GM18868 (cell line): ENCODE measurements at regions not wholly inside any gene's neighbourhood (a gene's known extent, or its start where the extent isn't known, plus 50 kb on each side); places are given as distances from the start of the nearest gene placed in this dataset.

Source experiments
- ATAC-seq: cut with Tn5 transposase; IDR thresholded peaks from one replicate; pipeline ENCODE4 v1.9.1; 2021; ENCODE audit warnings: mild to moderate bottlenecking, moderate library complexity; ENCODE audit not compliant: unreplicated experiment

DNA sequence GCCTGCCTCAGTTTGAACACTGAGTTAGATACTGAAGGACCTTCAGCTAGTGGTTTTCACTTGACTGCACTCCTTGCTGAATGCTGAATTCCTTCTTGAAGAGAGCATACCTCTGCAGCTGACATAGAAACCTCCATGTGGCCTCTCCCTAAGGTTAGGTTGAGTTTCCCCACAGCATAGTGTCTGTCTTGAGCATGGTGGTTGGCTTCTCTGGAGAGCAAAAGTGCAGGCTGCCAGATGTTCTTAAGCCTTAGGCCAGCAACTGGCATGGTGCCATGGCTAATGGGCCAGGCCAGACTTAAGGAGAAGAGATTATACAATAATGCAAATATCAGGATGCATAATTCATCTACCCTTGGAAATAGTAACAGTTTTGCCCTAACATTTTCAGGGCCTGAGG, 545.6 kb upstream of the ZNF385D start:
- ATAC-seq: no peak

DNA sequence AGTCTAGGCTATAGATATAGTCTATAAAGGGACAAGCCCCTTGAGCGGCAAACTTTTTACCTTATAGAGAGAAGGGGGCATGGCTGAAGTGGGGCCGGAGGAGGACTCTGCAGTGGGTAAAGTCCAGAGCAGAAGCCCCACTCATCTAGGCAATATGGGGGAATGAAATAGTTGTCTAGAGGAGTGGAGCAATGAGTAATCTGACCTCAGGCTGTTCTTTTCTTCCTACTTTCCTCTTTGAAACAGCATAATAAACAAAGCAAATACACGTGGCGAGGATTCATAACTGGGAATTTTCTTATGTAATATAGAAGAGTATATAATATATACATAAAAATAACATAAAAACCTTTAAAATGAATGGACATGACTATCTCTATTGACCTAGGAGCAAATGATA, 546.4 kb upstream of the ZNF385D start:
- ATAC-seq: no peak

DNA sequence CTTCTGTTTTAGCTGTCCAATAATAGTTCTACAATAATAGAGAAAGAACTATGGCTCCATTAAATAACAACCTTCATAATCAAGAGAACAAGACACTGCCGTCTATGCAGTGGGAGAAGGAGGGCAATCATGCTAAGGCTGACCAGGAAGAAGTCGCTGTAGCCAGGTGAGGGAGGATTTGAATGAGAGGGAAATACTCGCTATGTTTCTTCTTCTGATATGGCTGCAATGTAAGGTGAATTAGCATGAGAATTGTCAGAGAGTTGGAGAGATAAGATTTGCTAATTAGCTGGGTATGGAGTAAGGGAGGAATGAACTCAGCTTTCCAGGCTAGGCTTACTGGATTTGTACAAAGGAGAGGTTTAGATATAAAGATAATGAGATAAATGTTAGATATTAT, 555.4 kb upstream of the ZNF385D start:
- ATAC-seq: no peak

DNA sequence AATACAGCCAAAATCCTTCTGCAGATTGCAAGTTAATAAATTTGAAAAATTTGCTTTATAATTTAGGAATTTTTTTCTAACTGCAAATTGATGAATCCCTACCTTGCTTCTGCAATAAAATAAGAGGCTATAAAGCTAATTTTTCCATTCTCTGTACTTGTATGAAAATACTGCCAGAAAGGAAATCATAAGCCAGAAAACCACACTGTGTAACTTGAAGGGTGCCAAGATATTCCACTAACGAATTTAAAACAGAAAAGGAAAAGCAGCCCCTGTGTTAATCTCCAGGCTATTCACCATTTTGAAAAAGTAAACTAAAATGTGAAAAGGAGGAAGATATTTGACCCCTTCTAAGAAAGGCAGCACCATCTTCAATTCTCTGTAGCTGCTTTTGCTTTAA, 557.9 kb upstream of the ZNF385D start:
- ATAC-seq: no peak

DNA sequence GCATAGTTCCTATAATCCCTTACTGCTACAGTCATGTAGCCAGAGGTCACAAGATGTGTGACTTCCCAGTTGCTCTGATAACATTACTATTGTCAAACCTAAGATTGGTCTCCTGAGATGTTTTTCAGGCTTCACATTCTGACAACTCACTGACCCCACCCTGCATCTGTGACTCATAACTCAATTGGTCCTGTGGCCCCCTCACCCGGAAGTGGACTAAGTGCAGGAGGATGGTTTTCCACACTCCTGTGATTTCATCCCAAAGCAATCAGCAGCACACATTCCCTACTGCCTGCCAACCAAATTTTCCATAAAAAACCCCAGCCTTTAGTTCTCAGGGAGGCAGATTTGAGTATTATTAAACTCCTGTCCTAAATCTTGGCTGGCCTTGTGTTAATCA, 564.9 kb upstream of the ZNF385D start:
- ATAC-seq: no peak

DNA sequence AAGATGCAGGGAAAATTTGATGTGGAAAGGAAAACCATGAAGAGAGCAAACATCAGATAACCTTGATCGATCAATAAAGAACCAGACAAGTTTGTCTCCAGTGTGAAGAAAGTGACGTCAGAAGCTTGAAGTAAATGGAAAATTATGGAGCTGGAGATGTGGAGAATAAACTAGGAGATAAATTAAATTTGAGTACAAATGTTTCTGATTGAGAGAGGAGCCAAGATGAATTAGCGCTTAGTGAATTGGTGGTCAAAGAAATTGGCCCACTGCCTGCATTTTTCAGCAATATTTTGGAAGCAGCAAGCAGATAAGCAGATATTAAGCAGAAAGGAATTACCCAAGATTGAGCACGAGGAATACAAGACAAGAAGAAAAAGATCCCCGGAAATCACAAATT, 567.3 kb upstream of the ZNF385D start:
- ATAC-seq: no peak

DNA sequence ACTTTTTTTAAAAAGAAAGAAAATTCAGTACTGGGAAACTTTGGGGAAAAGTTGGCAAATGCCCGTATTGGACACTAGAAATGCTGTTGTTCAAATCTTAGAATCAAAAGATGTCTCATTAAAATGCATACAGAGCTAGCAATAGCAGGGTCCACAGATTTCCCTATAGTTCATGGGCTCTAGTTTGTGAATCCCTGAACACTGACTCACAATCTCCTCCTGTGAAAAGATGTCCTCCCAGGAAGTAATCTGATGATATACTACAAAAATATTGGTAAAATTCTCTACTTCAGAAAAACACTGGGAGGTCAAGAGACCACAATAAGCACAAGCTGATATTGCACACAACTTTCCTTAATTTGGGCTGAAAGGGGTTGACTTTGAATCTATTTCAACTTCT, 568.4 kb upstream of the ZNF385D start:
- no peak for ATAC-seq

DNA sequence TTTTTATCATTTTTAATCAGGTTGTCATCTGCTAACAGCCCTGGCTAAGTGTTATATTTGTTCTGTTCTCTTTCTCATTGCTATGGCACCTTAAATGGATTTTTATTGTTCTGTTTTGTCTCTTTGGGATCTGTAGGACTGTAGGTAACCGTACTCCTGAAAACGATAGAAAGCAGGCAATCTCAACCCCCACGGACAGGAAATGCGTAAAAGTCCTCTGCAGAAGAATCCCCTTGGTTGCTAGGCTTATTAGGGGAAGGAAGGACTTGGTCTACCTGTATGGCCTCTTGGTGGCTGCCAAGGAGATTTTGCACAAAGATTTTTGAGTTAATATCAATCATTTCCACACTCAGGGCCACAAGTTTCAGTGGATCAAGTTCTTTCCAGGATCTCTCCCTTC, 571.9 kb upstream of the ZNF385D start:
- no peak for ATAC-seq

DNA sequence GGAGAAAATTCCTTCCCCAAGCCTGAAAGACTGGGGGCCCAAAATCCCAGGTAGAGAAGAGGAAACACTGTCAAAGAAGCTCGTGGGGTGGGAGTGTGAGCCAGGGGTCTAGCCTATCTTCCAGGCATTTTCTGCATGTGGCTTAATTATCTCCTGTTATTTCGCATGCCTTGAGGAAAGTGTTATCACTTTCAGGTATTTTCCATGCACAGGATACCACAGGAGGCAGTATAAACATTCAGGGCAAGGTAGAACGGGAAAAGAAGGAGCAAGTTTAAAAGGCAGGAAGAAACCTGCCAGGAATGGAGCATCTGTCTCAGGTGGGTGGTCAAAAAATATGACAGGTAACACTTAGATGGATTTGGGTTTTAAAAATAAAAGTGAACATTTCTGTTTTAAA, 575.3 kb upstream of the ZNF385D start:
- ATAC-seq: no peak

DNA sequence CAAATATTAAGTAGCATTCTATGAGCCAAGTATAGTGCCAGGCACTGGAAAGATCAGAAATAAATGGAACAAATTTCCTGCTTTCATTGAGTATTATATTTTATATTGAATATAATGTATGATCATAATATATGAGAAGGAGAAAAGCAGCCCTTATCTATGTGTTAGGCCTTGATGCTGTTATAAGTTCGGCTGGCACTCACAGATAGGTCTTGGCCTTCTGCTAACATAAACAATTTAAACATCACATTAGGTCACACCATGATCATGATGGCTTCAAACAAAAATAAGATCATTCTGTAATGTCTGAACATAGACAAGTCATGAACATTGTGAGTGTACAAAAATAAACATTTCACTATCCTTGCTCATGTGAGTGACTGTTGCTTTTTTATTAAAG, 584.0 kb upstream of the ZNF385D start:
- ATAC-seq: no peak

DNA sequence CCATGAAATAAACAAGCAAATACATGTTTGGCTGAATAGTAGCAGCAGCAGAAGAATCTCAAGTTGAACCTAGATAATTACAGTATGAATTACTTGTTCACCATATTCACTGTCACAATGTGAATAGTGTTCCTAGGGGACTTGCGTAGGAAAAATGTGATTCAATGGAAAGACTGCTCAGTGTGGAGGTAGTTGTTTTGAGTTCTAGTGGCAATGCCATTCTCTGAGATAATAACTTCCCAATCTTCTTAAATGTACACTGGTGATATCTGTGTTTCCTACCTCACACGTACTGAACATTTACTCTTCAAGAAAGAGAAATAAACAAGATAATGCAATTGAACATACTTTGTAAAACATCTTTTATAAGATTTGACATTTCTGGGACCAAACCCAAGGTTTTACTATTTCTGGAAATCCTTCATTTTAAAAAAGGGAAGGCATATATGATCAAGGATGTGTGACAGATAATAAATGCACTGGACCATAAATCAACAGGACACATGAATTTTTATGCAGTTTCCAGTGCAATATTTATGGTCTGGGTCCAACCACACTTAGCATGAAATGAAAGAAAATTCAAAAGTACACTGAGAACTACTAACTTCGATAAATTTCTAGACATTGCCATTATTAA, 598.3 kb upstream of the ZNF385D start:
- no peak for ATAC-seq

DNA sequence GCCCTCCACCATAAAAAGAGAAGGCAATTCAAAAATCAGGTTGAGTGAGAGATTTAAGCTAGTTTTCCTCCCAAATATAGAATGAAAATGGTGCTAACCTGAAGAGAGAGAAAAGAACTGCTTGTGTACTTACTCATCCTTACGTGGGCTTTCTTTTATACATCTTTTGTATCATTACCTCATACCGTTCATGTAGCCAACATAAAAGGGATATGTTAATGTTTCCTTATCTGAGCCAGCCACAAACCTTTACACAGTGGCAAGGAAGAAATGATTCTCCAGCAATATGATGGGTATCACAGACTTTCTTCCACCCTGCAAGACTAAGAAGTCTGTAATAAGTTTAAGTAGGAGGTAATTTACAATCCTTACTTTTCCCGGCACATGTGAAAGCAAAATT, 600.8 kb upstream of the ZNF385D start:
- no peak for ATAC-seq

DNA sequence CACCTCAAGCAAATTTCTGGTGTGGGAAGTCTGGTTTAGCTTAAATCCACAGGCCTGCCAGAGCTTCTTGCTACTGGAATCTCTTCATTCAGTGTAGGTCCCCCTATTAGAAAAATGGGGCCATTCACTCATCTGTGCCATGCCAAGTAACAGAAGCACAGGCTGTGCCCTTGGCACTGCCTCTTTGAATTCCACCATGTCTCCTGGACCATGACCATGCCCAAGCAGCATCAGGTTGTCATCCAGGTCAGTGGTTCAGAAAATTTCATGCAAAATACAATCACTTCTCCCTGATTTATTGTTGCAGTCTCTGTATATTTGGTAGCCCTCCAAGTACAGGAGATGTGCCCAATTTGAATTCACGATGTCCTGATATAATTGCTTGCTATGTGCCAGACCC, 602.1 kb upstream of the ZNF385D start:
- ATAC-seq: no peak

DNA sequence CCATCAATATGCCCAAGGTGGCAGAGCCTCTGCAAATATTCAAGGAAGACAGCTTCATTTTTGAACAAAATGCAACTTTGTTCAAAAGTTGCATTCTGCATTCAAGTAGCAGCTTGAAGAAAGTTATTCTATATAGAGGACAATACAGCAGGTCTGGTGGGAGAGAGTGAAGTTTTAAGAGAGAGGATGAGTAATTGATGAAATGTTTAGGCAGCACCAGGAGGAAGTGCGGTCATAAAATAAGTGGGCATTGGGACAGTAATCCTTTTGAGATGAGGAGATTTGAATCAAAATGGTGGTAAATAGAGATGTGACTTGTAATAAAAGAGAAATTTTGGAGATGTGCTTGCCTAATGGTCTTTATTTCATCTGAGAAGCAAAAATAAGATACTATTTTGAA, 607.3 kb upstream of the ZNF385D start:
- no peak for ATAC-seq

DNA sequence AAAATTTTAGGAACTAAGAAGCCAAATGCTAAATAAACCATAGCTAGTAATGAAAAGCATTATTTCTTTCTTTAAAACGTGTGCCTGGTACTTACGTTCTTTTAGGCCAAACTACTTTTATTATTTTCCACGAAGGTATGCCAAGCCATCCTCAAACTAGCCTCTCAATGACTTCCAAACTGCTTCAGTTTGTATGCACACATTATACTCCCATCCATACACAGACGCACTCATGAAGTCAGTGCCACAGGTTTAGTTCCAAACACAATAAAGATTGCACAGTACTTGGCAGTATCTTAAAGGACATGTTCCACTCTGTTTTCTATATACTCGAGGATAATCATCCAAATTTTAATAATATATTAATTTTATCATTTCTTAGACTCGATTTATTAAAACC, 609.2 kb upstream of the ZNF385D start:
- ATAC-seq: no peak

DNA sequence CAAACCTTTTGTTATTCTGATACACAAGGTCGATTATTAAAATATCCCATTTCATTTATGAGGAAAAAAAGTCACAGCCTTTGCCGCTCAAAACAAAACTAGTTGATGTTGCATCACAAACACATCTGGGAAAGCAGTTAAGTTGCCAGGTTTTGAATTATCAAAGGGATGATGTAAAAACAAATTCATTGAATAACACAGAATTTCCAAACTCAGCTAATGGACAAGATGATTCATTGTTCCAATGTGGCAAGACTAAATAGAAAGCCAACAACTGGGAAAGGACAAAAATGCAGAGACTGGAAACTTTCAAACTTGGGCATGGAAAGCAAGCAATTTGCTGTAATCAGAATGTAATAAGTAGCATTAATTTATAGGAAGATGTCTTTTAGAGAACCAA, 610.0 kb upstream of the ZNF385D start:
- ATAC-seq: no peak

DNA sequence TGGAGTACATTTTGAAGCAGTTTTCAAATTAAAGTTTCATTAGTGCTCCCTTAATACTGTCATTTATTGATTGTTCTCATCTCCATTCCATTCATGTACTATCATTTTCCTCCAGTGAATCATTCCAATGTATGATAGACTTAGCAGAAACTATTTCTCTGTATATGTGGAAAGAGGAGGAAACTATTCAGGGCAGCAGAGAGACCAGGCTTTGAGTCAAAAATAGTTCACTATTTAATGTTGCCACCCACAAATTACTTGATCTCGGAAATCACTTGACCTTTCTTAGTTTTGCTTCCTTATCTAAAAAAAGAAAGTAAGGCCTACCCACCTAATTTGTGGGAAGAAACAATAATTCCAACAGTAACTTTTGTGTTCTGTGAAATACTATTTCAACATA, 610.5 kb upstream of the ZNF385D start:
- ATAC-seq: no peak

DNA sequence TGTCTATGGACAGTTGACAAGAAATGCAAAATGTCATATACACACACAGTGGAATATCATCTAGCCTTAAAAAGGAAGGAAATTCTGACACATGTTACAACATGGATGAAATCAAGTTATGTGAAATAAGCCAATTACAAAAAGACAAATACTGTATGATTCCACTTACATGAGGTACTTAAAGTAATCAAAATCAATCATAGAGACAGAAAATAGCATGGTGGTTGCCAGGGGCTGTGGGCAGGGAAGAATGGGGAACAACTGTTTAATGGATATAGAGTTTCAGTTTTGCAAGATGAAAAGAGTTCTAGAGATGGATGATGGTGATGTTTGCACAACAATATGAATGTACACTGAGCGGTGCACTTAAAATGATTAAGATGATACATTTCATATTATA, 613.8 kb upstream of the ZNF385D start:
- no peak for ATAC-seq

DNA sequence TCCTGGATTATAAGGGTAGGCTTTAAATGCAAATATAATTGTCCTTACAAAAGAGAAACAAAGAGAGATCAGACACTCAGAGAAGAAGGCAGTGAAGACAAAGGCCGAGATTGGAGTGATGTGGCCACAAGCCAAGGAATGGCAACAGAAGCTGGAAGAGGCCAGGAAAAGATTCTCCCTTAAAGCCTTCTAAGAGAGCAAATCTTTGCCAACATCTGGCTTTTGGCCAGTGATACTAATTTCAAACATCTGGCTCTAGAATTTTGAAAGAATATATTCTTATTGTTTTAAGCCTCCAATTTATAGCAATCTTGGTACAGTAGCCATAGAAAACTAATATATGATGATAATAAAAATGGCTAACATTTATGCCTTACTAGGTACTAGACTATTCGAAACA, 615.8 kb upstream of the ZNF385D start:
- no peak for ATAC-seq

DNA sequence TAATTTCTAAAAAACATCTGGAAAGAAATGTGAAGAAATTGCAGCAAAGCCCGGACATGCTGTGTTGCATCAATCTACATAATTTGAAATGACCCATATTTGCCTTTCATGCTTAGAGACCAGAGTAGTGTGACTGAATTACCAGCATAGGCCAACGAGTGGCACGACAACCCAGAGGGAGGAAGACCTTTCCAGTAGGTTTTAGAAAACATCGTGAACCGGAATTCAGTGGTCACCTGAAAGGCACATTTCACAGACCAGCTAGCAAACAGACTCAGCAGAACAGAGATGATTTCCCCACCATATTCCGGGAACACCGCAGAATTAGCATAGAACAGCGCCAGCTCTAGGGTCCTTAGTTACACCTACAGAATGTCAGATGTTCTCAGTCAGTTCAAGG, 620.0 kb upstream of the ZNF385D start:
- ATAC-seq: no peak

DNA sequence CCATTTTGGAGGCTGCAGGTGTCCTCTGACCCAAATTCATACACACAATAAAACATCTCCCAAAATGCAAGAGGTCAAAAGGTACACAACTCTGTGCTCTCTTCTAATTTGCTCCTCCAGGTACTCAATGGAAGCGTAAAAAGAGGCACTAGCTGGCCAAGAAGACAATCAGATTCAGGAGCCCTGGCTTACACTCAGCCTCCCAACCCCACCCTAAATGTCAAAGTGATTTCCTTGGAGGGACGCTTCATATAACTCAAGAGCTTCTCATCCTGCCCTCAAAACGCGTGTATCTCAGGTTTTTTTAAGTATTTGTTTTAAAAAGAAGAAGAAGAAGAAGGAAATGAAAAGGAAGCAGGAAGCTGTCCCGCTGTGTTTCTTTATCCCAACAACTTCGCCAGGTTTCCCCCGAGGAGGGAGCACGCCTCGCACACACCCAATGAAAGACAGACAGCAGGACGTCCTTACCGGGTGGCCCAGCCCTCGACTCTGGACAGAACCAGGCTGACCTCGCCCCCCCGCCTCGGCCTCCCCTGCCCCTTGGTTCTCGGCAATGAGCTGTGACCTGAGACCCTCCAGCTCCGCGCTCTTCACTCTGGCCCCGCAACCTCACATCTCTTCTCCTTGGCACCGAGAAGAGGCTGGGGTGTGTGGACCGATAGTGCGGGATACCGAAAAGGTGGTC, 620.7 kb upstream of the ZNF385D start:
- no peak for ATAC-seq

DNA sequence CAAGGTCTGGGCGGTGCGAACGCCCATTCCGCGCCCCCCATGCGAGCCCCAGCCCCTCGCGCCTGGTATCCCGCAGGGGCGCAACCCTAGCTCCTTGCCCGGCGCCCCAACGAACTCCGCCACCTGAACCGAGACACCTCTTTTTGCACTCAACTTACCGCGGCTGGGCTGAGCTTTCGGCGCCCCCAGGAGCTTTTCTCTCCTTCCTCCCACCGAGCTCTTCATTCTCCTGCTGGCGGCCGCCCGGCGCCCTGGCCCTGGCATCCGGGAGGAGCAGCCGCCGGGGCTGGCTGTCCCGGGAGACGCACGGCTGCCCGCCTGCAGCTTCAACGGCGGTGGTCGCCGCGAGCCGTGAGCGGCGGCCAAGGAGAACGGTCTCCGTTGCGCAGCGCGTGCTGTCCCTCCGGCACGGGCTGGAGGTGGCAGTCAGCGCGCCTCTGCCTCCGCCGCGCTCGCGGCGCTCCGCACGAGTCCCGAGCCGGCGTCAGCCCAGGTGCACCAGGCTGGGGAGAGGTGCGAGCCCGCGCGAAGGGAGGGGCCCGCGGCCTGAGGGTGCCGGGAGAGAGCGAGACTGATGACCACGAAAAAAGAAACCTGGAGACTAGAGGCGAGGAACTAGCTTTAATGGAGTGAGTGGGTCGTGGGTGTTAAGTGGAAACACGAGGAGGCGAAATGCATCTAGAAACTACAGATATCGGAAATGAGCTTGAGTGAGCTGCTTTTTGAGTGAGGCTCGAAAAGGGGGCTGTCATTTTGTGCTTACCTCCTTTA, 621.5 kb upstream of the ZNF385D start:
- no peak for ATAC-seq
